ENCODE measurements at regions not wholly inside any gene's neighbourhood (a gene's known extent, or its start where the extent isn't known, plus 50 kb on each side); places are given as distances from the start of the nearest gene placed in this dataset.

- no peak overlapping the region for H3K4me3 ChIP-seq (ENCODE audit: low read depth, low read length)
- TF ChIP-seq CTCF (IDR thresholded peaks at IDR 0.05; ENCODE audit: insufficient read depth, low read length, severe bottlenecking), result no peak
- no peaks in the 10 kb centered on the region for H3K27me3 ChIP-seq (ENCODE audit: control insufficient read depth, insufficient read depth, low read length)
- no peaks in the 10 kb centered on the region for H3K36me3 ChIP-seq (ENCODE audit: control insufficient read depth, insufficient read depth, low read length)
- no peak for FAIRE-seq
- peak; percentile 10 for DNase-seq (ENCODE audit: low read depth)
Measured at GRCh38 chr3:148625095-148625736, 72.5 kb upstream of the AGTR1 start.

GRCh38 chr3:148625991-148626390 is 71.7 kb upstream of the AGTR1 start:
- DNase-seq (ENCODE audit: low read depth) (peak; percentile 62), FAIRE-seq (no peak)
- H3K27me3 ChIP-seq (ENCODE audit: control insufficient read depth, insufficient read depth, low read length), result no peaks in the 10 kb centered on the region
- no peaks in the 10 kb centered on the region for H3K36me3 ChIP-seq (ENCODE audit: control insufficient read depth, insufficient read depth, low read length)
- no peak overlapping the region for H3K4me3 ChIP-seq (ENCODE audit: low read depth, low read length)
- no peak for TF ChIP-seq CTCF (IDR thresholded peaks at IDR 0.05; ENCODE audit: insufficient read depth, low read length, severe bottlenecking)

GRCh38 chr3:148629006-148629405 is 68.7 kb upstream of the AGTR1 start:
- Histone ChIP-seq H3K36me3 (ENCODE audit: control insufficient read depth, insufficient read depth, low read length) (no peaks in the 10 kb centered on the region), H3K27me3 (ENCODE audit: control insufficient read depth, insufficient read depth, low read length) (no peaks in the 10 kb centered on the region), H3K4me3 (ENCODE audit: low read depth, low read length) (no peak overlapping the region)
- FAIRE-seq (no peak), DNase-seq (ENCODE audit: low read depth) (no peak)
- TF ChIP-seq CTCF (IDR thresholded peaks at IDR 0.05; ENCODE audit: insufficient read depth, low read length, severe bottlenecking), result no peak

GRCh38 chr3:148631124-148631903 is 66.4 kb upstream of the AGTR1 start:
- FAIRE-seq (no peak), DNase-seq (ENCODE audit: low read depth) (no peak)
- Histone ChIP-seq H3K36me3 (ENCODE audit: control insufficient read depth, insufficient read depth, low read length) (no peaks in the 10 kb centered on the region), H3K27me3 (ENCODE audit: control insufficient read depth, insufficient read depth, low read length) (no peaks in the 10 kb centered on the region), H3K4me3 (ENCODE audit: low read depth, low read length) (no peak overlapping the region)
- no peak for TF ChIP-seq CTCF (IDR thresholded peaks at IDR 0.05; ENCODE audit: insufficient read depth, low read length, severe bottlenecking)

- FAIRE-seq (no peak), DNase-seq (ENCODE audit: low read depth) (no peak)
- Histone ChIP-seq H3K27me3 (ENCODE audit: control insufficient read depth, insufficient read depth, low read length) (no peaks in the 10 kb centered on the region), H3K36me3 (ENCODE audit: control insufficient read depth, insufficient read depth, low read length) (no peaks in the 10 kb centered on the region), H3K4me3 (ENCODE audit: low read depth, low read length) (no peak overlapping the region)
- TF ChIP-seq CTCF (IDR thresholded peaks at IDR 0.05; ENCODE audit: insufficient read depth, low read length, severe bottlenecking), result no peak
Measured at GRCh38 chr3:148641722-148642121, 56.0 kb upstream of the AGTR1 start.
